GM18508 (cell line): ENCODE measurements at regions not wholly inside any gene's neighbourhood (a gene's known extent, or its start where the extent isn't known, plus 50 kb on each side); places are given as distances from the start of the nearest gene placed in this dataset.
"Not testable (repeated sequence)": the region's sequence is repeated elsewhere in the genome, so short reads cannot be mapped to it uniquely, and the experiment has no call there.

Experiments
- ATAC-seq: cut with Tn5 transposase; IDR thresholded peaks from one replicate; pipeline ENCODE4 v1.9.1; 2021; ENCODE audit warnings: moderate number of reproducible peaks; ENCODE audit not compliant: insufficient read depth, unreplicated experiment

GRCh38 chr2:12010779-12011178 lies 264.3 kb downstream of the LPIN1 start:
- no peak for ATAC-seq

DNA sequence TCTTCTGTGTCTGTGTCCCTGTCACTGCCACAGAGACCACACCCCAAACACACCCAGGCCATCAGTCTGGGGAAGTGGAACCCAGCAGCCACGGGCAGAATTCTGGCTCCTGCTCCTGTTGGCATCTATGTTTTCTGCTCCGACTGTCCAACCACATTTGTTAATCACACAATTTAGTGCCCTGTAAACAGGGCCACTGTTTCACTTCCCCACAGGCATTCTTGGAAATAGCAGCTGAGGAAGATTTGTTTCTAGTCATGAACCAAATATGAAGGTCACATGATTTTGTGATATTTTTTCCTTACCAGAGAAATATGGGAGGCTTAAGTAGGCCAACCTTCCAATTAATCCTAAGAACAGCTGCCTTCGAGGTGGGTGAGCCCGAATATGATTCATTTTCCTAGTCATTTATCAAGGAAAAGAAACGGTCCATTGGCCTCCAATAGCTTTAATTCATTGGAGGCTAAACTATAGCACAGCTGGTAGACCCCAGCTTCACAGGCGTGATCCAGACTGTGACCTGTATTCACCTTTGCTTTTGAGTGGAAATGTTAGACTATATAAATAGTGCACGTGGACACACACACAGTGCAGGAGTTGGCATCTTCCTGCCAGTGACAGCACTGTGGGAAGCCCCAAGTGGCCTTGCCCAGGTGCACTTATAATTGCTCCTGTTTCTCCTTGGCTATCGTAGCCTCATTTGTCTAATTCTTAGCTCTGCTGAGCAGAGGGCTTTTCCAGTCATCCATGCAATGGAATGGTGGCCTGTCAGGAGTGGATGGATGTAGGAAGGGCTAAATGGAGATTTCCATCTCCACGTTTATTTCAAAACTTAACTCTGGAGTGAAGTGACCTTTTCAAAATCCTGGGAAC lies 267.9 kb downstream of the LPIN1 start:
- ATAC-seq, result no peak

DNA sequence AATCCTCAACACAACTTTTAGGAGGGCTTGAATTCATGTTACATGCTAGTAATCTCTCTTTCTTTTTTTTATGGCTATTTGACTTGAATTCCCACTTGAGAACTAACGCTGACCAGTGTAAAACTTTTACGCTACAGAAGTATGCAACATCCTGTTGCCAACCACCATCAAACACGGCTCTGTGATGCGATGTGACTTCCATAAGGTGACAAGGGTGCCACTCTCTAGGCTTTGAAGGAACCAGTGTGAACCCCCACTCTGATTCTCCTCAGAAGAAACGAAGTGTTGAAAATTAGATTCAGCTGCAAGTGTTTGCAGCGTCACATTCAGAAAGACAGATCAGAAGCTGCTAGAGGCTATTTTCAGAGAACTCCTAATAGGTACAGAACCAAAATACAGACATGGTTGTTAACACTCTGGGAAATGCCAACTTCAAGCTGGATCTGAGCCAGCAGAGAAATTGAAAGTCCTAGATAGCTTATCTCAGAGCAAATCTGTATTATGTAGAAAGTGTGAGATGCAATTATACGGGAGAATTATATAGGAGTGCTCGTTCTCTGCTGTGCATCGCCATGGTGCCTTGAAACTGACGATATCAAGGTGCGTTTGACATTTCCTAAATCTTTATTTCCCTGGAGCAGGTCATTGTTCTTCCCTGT lies 271.2 kb downstream of the LPIN1 start:
- ATAC-seq, result no peak

DNA sequence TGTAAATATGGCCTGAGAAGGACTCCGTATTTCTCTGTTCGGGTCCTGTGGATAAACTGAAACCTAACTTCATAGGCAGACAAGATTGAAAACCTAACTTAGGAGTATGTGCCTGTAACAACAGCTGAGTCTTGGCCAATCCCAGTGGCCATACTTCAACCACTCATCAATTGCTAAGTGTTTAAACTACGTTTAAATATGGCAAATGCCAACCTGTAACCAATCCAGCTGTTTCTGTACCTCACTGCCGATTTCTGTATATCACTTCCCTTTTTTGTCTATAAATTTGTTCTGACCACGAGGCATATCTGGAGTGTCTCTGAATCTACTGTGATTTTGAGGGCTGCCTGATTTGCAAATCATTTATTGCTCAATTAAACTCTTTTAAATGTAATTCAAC lies 272.3 kb downstream of the LPIN1 start:
- not testable (repeated sequence) for ATAC-seq

- no peak for ATAC-seq
Measured at GRCh38 chr2:12020833-12021469, 274.5 kb downstream of the LPIN1 start.

DNA sequence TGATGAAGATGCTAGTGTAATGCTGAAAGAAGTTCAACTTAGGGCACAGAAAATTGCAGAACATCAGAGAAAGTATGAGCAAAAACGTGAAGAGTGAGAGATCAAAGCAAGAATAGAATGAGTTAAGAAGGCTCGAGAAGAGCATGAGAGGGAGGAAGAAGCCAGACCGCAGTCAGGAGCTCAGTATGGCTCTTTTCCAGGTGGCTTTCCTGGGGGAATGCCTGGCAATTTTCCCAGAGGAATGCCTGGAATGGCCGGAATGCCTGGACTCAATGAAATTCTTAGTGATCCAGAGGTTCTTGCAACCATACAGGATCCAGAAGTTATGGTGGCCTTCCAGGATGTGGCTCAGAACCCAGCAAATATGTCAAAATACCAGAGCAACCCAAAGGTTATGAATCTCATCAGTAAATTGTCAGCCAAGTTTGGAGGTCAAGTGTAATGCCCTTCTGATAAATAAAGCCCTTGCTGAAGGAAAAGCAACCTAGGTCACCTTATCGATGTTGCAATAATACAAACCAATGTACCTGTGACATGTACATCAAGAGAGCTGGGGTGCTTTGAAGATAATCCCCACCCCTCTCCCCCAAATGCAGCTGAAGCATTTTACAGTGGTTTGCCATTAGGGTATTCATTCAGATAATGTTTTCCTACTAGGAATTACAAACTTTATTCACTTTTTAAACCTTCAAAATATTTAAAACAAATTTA lies 277.9 kb downstream of the LPIN1 start:
- not testable (repeated sequence) for ATAC-seq

GRCh38 chr2:12027136-12027535 lies 280.7 kb downstream of the LPIN1 start:
- ATAC-seq, result no peak

DNA sequence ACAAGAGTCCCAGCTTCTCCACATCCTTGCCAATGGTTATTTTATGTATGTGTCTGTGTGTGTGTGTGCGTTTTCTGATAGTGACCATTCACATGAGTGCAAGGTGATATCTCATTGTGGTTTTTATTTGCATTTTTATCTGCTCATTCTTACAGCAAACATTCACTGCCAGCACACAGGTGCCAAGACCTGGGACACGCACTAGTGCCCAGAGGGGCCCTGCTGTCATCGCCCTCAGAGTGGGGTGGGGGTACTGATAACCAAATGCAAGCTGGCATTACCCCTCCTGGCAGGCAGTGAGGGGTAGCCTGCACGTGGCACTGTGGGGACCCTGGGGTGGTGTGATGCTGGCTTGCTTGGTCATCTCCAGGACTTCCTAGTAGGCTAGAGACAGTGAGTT lies 285.4 kb downstream of the LPIN1 start:
- ATAC-seq, result no peak

DNA sequence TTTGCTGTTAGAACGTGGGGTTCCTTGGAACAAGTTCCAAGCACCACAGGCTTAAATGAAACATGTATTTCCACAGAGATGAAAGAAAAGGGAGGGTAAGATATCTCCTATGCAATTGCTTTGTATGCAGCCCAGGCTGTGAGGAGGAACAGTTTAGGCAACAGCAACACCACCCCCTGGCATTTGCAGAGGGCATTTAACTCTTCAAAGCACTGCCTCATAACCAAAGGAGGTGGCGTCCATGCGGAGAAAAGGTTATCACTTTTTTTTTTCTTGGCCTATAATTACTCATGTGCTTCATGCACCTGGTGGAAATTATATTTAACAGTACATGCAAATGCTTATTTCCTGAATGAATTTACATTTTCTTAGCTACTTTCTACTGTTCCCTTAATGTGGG lies 286.0 kb downstream of the LPIN1 start:
- ATAC-seq, result peak; percentile 77

DNA sequence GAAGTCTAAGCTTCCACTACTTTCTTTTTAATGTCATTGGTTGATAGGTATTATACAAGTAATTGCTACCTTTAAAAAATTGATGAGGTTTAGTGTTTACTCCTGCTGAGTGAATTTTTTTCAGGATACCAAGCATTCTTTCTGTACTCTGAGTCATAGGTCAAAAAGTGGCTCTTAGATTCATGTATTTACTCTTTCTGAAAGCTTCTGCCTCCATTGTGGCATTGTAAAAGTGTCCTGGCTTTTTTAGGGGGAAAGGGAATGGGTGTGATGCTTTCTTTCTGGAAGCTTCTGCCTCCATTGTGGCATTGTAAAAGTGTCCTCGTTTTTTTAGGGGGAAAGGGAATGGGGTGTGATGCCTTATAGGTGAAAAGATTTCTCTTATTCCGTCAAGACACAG lies 286.5 kb downstream of the LPIN1 start:
- ATAC-seq, result no peak

DNA sequence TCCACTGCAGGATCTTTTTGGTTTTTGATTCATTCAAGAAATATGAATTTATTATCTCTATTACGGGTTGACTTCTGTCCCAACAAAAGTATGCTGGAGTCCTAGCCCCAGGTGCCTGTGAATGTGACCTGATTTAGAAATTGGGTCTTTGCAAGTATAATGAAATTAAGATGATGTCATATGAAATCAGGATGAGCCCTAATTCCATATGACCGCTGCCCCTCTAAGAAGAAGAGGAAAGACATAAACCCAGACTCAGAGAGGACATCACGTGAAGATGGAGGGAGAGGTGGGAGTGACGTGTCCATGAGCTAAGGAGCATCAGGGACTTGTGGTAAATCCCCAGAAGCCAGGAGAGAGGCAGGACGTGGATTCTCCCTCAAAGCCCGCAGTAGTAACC lies 287.1 kb downstream of the LPIN1 start:
- ATAC-seq, result no peak

DNA sequence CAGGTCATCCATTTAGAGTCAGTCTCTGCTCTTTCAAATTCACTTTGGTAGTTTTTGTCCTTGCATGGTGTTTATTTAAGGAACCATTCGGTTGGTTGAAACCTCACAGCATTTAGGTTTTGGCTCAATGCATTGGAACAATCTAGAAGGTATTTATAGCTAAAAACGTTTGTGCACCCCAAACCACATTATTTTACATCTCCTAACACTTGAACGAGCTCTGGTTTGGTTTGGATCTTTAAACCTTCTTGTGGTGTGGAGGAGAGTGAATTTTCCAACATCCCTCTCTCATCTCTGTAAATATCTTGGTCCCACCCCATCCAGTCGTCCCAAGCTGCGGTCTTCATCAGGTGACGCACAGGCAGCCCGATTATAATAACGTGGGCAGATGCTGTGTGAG lies 287.9 kb downstream of the LPIN1 start:
- ATAC-seq, result no peak

GRCh38 chr2:12035029-12035720 lies 288.7 kb downstream of the LPIN1 start:
- ATAC-seq, result no peak

GRCh38 chr2:12035956-12036639 lies 289.7 kb downstream of the LPIN1 start:
- no peak for ATAC-seq

DNA sequence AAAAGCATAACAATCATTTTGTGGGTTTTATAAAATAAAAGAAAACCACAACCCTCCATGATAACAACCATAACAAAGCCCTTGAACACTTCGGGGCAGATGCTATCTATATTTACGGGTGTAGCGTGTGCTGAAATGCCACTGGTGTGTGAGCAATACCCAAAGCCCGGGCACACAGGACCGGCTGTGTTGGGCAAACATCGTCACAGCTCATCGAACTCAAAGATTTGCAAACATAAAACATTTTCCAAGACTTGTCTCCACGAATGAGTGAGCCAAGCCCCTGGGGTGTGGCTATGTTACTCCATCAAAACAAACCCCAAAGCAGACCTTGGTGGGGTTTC lies 290.2 kb downstream of the LPIN1 start:
- ATAC-seq, result no peak

GRCh38 chr2:12037301-12037700 lies 290.9 kb downstream of the LPIN1 start:
- ATAC-seq, result no peak

- no peak for ATAC-seq
Measured at GRCh38 chr2:12041236-12041635, 294.8 kb downstream of the LPIN1 start.

DNA sequence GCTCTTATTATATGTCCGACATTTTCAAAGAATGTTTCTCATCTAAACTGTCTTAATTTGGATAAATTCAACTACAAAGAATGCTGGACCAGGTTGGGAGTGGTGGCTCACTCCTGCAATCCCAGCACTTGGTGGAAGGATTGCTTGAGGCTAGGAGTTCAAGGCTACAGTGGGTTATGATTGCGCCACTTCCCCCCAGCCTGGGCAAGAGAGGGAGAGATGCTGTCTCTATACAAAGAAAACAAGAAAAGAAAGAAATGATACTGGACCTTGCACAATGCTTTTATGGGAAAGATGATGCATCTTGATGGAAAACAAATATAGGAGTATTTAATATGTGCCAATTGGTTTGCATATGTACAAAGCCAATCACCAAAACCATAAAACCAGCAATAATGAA lies 296.7 kb downstream of the LPIN1 start:
- ATAC-seq, result no peak

DNA sequence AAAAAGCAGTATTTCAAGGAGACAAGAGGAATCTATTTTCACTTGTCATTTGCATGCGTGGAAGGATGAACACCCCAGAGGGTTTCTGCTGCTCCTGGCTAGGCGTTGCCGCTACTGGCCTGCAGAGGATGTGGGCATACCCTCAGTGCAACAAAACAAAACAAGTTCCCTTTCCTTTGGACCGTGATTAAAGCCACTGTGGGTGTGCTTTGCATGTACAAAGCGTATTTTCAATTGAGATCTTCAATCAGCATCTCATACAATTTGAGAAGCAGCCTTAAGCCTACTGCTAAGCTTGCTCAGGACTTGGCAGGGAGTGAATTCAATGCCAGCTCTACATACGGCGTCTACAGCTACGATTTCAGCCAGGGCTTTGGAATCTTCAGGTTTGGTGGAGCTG lies 298.4 kb downstream of the LPIN1 start:
- peak; percentile 49 for ATAC-seq

GRCh38 chr2:12045864-12046291 lies 299.4 kb downstream of the LPIN1 start:
- peak; percentile 51 for ATAC-seq
